HL-60 (cell line): ENCODE measurements at regions not wholly inside any gene's neighbourhood (a gene's known extent, or its start where the extent isn't known, plus 50 kb on each side); places are given as distances from the start of the nearest gene placed in this dataset.

Experiments used
- DNase-seq, 2 experiments: peaks; one replicate each; pipeline ENCODE4 v3.0.0-alpha.2; 2010 to 2020; ENCODE audit warnings: low read depth in 1 of 2, low spot score in 1 of 2
- H3K27ac ChIP-seq: fragments of 250-450 bp; sonication (Bioruptor Pico); replicated peaks from 2 replicates; pipeline ENCODE4 v1.5.1; 2020; ENCODE audit warnings: mild to moderate bottlenecking, moderate library complexity
- H3K27me3 ChIP-seq: fragments of 250-450 bp; sonication (Bioruptor Pico); 2 replicates; pipeline ENCODE4 v1.5.1; 2021; ENCODE audit warnings: mild to moderate bottlenecking, moderate library complexity; ENCODE audit not compliant: insufficient read depth, poor library complexity, severe bottlenecking
- H3K4me3 ChIP-seq: replicated peaks from 2 replicates; pipeline ENCODE4 v1.5.1; 2011; ENCODE audit warnings: mild to moderate bottlenecking, control low read depth, low read length; ENCODE audit not compliant: insufficient read depth
- CTCF ChIP-seq: IDR thresholded peaks from one replicate; pipeline ENCODE4 v1.5.1; 2011; ENCODE audit warnings: low read length, control low read depth, inconsistent platforms; ENCODE audit not compliant: insufficient read depth
- GABPA ChIP-seq: IDR thresholded peaks from 2 replicates; pipeline ENCODE4 v1.6.1; 2012; ENCODE audit warnings: low read depth
- POLR2AphosphoS5 ChIP-seq: IDR thresholded peaks from 2 replicates; pipeline ENCODE4 v1.6.1; 2012; ENCODE audit warnings: low read depth
- REST ChIP-seq: IDR thresholded peaks from 2 replicates; pipeline ENCODE4 v1.6.1; 2012; ENCODE audit warnings: low read depth; ENCODE audit not compliant: insufficient replicate concordance
- SPI1 ChIP-seq: IDR thresholded peaks from 2 replicates; pipeline ENCODE4 v1.6.1; 2012; ENCODE audit warnings: low read depth, mild to moderate bottlenecking, borderline replicate concordance

- Histone ChIP-seq H3K27ac (no peak overlapping the region), H3K4me3 (no peak overlapping the region), H3K27me3 (no peaks in the 10 kb centered on the region)
- DNase-seq, result no peak
- TF ChIP-seq POLR2AphosphoS5 (no peak), GABPA (no peak), SPI1 (no peak), REST (no peak), CTCF (no peak)
These were observed 248.0 kb upstream of the KLF4 start for GRCh38 chr9:107737610-107737986.

GRCh38 chr9:107735821-107736220, 246.3 kb upstream of the KLF4 start:
- Histone ChIP-seq H3K27me3 (no peaks in the 10 kb centered on the region), H3K27ac (no peak overlapping the region), H3K4me3 (no peak overlapping the region)
- no peak for DNase-seq
- TF ChIP-seq REST (no peak), GABPA (no peak), POLR2AphosphoS5 (no peak), CTCF (no peak), SPI1 (no peak)

GRCh38 chr9:107734256-107735013, 244.9 kb upstream of the KLF4 start:
- no peak overlapping the region for H3K4me3 ChIP-seq

GRCh38 chr9:107733523-107733894, 243.9 kb upstream of the KLF4 start:
- no peak for DNase-seq
- no peak for TF ChIP-seq GABPA
- TF ChIP-seq CTCF, result no peak
- no peak for TF ChIP-seq SPI1
- TF ChIP-seq REST, result no peak
- TF ChIP-seq POLR2AphosphoS5, result no peak
- no peak overlapping the region for H3K27ac ChIP-seq
- no peak overlapping the region for H3K4me3 ChIP-seq
- no peaks in the 10 kb centered on the region for H3K27me3 ChIP-seq

More at GRCh38 chr9:107734256-107735013, 244.9 kb upstream of the KLF4 start:
- no peak for DNase-seq
- H3K27me3 ChIP-seq, result no peaks in the 10 kb centered on the region
- no peak for TF ChIP-seq GABPA
- H3K27ac ChIP-seq, result no peak overlapping the region
